Hematopoietic multipotent progenitor cell treated with erythropoietin and hydrocortisone succinate and interleukin-3 and kit ligand, for 8 days (in vitro differentiated cells): ENCODE measurements at regions not wholly inside any gene's neighbourhood (a gene's known extent, or its start where the extent isn't known, plus 50 kb on each side); places are given as distances from the start of the nearest gene placed in this dataset.
A peak's percentile ranks its signal among the peaks of the same experiment; 100 is the strongest.

Experiments
- DNase-seq: peaks from one replicate; pipeline ENCODE4 v3.0.0-alpha.2; 2015

DNA sequence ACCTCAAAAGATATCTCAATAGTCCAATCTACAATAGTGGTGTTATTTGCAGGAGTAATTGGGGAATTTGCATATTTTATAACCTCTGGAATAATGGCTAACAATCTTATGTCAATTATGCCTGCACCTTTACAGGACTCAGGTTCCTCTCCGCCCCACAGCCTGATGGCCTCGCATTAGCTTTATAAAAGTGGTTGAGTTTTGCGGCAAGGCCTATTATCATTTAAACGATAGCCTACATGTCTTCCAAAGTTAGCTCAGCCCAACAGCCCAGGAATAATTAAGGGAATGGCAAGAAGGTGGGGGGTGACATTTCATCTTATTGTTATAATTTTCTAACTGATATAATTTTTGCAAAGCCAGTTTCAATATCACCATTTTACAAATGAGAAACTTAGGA, 97.3 kb downstream of the RTP4 start:
- no peak for DNase-seq

DNA sequence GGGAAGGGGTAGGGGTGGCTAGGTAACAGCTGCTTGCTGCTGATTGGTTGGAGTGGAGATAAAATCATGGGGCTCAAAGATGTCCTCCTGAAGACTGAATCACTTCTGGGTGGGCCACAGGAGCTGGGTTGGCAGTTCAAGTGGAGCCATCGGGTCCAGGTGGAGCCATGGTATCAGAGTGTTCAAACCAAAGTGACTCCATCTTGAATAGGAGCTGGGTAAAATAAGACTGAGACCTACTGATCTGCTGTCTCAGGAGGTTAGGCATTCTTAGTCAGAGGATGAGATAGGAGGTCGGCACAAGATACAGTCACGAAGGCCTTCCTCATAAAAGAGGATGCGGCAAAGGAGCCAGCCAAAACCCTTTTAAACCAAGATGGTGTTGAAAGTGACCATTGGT, 96.5 kb downstream of the RTP4 start:
- no peak for DNase-seq

DNA sequence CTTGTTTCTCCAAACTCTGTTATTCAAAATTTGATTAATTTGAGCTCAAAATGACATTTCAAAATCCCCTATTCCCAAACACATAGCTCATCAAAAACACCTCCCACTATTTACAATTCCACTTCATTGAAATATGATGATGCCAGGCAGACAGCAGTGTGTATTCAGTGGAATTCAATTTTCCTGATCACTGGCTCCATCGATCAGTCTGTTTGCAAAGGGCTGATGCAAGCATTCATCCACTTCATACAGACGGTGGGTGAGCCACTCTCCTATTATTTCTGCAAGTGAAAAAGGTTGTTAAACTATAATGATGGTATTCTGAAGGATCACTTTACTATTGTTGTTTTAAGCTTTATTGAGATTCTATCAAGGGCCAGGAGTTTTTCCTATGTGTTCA, 90.7 kb downstream of the RTP4 start:
- no peak for DNase-seq

DNA sequence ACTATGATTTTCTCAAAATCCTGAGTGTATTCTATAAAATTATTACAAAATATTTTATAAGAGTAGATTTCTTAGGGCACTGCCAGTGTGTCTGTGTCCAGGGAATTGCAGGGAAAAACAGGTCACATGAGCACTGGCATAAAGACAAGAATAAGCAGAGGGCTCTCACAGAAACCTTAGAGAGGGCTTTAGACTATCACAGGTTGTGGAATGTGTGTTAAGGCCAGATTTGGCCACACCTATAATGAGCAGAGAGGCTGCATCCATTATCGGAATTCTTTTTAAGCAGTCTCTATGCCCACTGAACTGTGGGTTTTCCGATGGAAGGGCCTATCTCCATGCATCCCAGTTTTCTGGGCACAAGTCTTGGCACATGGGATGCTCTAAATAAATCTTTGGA, 90.2 kb downstream of the RTP4 start:
- DNase-seq = no peak

DNA sequence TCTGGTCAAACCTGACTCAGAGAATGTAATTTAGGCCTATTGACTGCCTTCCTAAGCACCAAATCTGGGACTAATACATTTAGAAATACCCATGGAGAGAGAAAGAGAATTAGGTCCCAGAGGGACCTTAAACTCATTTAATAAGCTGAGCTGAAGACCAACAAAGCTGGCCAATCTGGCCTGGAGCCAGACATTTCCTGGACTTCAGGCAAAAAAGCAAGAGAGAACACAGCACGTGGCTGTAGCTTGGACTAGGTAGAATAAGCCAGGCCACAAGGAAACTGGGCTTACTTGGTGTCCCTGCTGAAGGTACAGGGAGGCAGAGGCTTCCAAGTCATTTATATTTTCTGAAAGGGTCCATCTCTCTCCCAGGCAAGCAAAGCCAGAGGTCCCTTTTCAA, 88.1 kb downstream of the RTP4 start:
- no peak for DNase-seq

DNA sequence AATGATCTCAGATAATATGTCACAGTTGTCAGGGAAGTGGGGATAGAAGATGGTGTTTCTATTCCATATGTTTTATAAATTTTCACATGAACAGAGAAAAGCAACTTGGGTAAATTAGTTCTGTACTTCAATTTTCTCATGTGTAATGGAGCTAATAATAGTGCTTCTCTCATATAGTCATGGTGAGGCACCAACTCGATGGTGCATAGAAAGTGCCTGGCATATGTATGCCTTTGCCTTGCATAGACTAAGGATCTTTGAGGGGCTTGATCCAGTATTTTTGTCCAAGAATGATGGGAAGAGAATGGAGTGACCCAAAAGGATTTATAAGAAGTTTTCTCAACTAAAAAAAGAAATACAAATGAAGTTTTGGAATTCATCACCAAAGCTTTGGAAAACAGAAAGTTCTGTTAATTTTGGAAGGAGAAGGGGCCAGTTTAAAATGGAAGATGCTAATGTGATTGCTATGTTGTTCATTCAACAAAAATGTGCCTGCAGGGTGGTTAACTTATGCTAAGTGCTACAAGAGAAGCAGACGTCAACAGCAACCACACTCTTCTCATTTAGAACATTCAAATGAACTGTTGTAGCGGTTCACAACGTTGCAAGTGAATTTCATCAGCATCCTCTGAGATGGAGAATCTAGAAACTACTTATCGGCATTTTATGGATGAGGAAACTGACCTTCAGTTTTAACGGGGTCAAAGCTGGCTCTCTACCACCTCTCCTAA, 86.1 kb downstream of the RTP4 start:
- DNase-seq = no peak

DNA sequence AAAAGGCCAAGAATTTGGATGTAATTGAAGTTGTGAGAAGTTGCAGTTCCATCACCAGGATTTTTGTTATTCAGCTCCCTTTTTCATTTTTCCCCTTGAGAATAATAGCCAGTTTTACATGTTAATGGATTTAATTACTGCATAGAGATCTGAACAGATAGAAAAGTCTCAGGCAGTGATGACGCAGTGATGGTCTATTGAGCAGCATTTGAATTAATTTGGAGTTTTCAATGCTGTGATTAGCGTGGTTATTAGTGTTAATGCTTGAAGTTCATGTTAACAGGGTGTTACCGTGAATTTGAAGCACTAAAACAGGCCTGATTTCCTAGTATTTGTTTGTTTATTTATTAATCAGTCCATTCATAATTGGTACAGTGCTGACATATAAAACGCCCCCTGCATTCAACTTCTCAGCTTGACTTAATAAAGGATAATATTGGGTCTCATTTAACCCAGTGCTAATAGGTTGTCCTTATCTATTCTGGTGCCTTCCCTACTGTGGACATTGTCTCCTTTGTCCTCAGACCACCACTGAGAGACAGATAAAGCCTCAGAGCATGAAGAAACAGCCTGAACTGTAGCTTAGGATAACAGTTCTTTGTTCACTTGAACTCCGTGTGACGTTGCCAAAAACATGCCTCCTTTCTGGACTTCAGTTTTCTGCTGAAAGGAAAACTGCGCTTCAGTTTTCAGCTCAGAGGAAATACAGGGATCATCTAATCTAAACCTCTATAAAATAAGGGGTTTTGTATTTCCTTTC, 82.4 kb downstream of the RTP4 start:
- DNase-seq = no peak

DNA sequence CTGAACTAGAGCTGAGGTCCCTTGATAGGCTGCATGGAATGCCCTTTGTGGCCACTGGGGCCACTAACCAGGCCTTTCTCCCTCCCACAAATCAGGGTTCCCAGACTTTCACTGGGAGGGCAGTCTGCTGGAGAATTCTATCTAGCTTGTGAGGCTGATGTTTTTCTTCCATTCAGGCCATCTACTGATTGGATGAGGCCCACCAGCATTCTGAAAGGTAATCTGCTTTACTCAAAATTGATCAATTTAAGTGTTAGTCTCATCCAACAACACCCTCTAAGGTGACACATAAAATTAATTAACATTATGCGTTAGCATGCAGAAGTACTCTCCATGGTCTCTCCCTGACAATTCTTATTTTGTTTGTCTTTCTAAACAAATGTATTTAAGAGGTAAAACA, 80.5 kb downstream of the RTP4 start:
- DNase-seq = no peak

DNA sequence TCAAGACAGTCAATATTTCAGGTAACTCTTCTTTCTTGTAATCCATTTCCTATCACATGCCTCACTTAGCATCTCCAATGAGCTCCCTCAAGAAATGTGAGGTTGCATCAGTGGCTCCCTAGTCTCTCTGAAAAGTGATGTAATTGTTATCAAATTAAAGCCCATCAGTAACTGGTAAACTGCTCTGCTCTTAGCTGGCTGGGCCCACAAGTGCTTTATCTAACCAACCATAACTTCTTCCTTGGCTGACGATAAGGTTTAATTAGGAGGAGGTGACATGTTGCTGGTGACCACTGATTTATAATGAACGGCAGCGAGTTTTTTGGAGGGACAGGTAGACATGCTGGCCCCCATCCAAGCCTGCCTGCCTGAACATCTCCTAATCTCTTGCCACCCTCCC, 79.6 kb downstream of the RTP4 start:
- DNase-seq = peak; percentile 12

DNA sequence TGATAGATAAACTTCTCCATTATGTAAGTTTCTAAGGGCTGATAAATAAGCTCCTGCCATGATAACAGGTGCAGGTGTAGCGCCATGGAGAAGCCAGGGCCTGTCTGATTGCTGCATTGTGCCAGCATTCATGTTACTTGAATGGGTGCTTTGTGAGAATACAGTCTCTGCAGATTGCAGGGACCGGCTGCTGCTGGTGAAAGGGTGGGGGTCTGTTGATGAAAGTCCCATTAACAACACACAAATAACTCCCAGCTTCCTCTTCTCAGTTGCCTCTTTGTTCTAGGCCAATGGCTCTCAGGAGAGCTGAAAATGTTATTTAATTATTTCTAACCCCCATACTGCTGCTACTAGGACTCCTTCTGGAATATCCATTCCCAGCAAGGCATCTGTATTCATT, 77.2 kb downstream of the RTP4 start:
- DNase-seq = no peak

DNA sequence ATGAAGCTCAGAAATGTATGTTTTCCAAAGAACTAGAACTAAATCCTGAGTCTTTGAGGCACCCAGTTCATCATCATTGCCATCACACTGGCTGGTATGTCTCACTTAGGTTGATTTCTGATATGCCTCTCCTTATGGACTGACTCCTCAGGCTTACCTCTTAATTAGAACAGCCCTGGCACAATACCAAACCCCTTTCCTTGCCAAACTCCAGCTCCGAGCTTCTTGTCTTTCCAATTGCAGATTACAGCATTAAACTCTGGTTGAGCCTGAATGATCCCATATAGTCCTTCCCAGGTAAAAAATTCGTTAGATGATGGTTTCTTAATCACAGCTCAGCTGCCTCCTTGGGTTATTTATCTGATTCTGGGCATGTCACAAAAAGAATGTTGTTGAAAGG, 66.3 kb downstream of the RTP4 start:
- DNase-seq = no peak

DNA sequence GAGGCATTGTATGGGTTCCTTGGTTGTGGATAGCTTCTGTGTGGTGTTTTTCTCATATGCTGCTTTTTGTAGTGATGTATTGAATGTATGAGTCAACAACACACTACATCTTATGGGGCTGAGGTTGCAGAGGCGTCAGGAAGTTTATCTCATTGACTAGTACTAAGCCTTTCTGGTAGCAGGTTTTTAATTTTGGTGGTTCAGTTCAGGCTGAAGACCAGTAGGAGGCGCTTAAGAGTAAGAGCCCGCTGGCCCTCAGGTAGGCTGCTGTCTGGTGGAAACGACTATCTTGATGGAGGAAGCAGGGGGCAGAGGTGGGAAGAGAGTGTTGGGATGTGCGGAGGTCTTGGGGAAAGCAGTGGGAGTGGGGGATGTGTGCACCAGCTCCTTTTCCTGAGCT, 62.4 kb downstream of the RTP4 start:
- DNase-seq = no peak
